Psoas muscle (tissue), 7 donors: ENCODE measurements at regions not wholly inside any gene's neighbourhood (a gene's known extent, or its start where the extent isn't known, plus 50 kb on each side); places are given as distances from the start of the nearest gene placed in this dataset.
"Not testable (repeated sequence)": the region's sequence is repeated elsewhere in the genome, so short reads cannot be mapped to it uniquely, and the experiment has no call there.

ENCODE experiments used
- ATAC-seq, 4 donors: fragments of 200-7000 bp; cut with Tn5 transposase; one replicate each; pipeline ENCODE4 v1.9.1; 2020; ENCODE audit warnings: moderate library complexity in 3 of 4, mild to moderate bottlenecking in 2 of 4
- DNase-seq, 2 donors: peaks; one replicate each; pipeline ENCODE4 v3.0.0-alpha.2; 2020
- H3K27ac ChIP-seq: fragments of 200-600 bp; one replicate; pipeline ENCODE4 v1.8.0; 2022
- H3K27me3 ChIP-seq, 3 donors: fragments of 200-600 bp in 1 of 3; one replicate each; pipeline versions ENCODE4 v1.6.1 to v1.8.0; 2013 to 2022; ENCODE audit warnings: low read length in 2 of 3, mild to moderate bottlenecking in 2 of 3, moderate library complexity in 1 of 3; ENCODE audit not compliant: insufficient read depth in 3 of 3
- H3K36me3 ChIP-seq, 2 donors: fragments of 200-600 bp in 1 of 2; one replicate each; pipeline versions ENCODE4 v1.6.1 to v1.8.0; 2013 to 2022; ENCODE audit warnings: low read depth in 1 of 2, mild to moderate bottlenecking in 1 of 2, moderate library complexity in 1 of 2; ENCODE audit not compliant: insufficient read depth in 1 of 2
- H3K4me1 ChIP-seq: fragments of 200-600 bp; one replicate; pipeline ENCODE4 v1.8.0; 2022
- H3K4me3 ChIP-seq: fragments of 200-600 bp; one replicate; pipeline ENCODE4 v1.8.0; 2022; ENCODE audit warnings: mild to moderate bottlenecking
- H3K9me3 ChIP-seq: fragments of 200-600 bp; one replicate; pipeline ENCODE4 v1.8.0; 2022
- WGBS, 3 donors: extraction: QIAGEN DNeasy Blood & Tissue Kit; methylation state at CpG; one replicate each; pipeline versions ENCODE4 v1.1.6 to v1.1.7; 2013; 5-methylcytosine and 5-hydroxymethylcytosine counted together
- intact Hi-C, 2 donors: fragments of 100-400 bp; cut with DNase I; formaldehyde crosslinking; loops; one replicate each; pipeline versions ENCODE4 v1.11.0 to v1.14.2; 2022
- TF ChIP-seq, protein P1 (sequence below): fragments of 200-600 bp; IDR thresholded peaks from one replicate; pipeline ENCODE4 v1.8.0; 2022; ENCODE audit warnings: antibody characterized with exemption
- donor health status: healthy with polysubstance abuse.
- donor health status: DM: no; HTN: no; CAD: no; lungs with moderate emphysema.
- donor health status: Bipolar disorder and iron deficiency.
- donor health status: healthy.
- donor health status: DM: yes; HTN: yes; CAD: no.
- donor health status: DM: no; HTN: no; CAD: no.
- donor health status: DM: yes; HTN: yes; CAD: no.

DNA sequence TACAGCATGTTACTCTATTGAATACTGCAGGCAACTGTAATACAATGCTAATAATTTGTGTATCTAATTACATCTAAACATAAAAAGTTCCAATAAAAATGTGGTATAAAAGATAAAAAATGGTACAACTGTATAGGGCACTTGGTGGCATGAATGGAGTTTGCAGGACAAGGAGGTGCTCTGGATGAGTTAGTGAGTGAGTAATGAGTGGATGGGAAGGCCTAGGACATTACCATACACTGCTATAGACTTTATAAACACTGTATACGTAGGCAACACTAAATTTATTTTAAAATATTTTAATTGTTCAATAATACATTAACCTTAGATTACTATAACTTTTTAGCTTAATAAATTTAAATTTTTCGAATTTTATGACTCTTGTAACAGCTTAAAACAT is 579.6 kb upstream of the MAN1A1 start:
- TF ChIP-seq, protein P1, sequence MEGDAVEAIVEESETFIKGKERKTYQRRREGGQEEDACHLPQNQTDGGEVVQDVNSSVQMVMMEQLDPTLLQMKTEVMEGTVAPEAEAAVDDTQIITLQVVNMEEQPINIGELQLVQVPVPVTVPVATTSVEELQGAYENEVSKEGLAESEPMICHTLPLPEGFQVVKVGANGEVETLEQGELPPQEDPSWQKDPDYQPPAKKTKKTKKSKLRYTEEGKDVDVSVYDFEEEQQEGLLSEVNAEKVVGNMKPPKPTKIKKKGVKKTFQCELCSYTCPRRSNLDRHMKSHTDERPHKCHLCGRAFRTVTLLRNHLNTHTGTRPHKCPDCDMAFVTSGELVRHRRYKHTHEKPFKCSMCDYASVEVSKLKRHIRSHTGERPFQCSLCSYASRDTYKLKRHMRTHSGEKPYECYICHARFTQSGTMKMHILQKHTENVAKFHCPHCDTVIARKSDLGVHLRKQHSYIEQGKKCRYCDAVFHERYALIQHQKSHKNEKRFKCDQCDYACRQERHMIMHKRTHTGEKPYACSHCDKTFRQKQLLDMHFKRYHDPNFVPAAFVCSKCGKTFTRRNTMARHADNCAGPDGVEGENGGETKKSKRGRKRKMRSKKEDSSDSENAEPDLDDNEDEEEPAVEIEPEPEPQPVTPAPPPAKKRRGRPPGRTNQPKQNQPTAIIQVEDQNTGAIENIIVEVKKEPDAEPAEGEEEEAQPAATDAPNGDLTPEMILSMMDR = no peak
- intact Hi-C loops = no loop called here
- no peaks in the 10 kb centered on the region for H3K4me1 ChIP-seq
- no peak overlapping the region for H3K27ac ChIP-seq
- no peak overlapping the region for H3K4me3 ChIP-seq
- DNase-seq (no peak), ATAC-seq (no peak)
- 50 to 62% (median 51%) methylated on average over 2 of the region's 2 CpGs for WGBS, 3 donors
- peaks cover 0 to 3% (median 0%) of the 10 kb centered on the region in 3 donors for H3K27me3 ChIP-seq
- H3K9me3 ChIP-seq = peaks cover 11% of the 10 kb centered on the region
- no peaks in the 10 kb centered on the region for H3K36me3 ChIP-seq

DNA sequence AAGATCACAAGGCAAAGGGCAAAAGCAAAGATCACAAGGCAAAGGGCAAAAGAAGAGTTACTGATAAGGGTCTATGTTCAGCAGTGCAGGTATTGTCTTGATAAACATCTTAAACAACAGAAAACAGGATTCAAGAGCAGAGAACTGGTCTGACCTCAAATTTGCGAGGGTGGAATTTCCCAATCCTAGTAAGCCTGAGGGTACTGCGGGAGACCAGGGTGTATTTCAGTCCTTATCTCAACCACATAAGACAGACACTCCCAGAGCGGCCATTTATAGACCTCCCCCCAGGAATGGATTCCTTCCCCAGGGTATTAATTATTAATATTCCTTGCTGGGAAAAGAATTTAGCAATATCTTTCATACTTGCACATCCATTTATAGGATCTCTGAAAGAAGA is 575.3 kb upstream of the MAN1A1 start:
- ATAC-seq, H3K36me3 ChIP-seq, H3K27ac ChIP-seq, H3K4me1 ChIP-seq, H3K27me3 ChIP-seq, intact Hi-C loops, H3K4me3 ChIP-seq, DNase-seq: not testable (repeated sequence)
- WGBS, 3 donors = 94 to 98% (median 95%) methylated on average over 3 of the region's 3 CpGs
- peaks cover 31% of the 10 kb centered on the region for H3K9me3 ChIP-seq

DNA sequence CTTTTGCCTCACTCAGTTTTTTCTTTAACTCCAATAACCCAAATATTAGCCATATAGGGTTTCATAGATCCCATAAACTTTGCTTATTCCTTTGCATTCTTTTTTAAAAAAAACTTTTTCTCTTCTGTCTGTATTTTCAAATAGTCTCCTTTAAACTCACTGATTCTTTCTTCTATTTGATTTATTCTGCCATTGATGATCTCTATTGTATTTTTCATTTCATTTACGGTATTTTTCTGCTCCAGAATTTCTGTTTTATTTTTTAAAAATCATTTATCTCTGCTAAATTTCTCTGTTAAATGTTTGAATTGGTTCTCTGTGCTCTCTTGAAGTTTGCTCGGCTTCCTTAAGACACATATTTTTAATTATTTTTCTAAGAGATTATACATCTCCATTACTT is 573.3 kb upstream of the MAN1A1 start:
- Histone ChIP-seq H3K4me3 (no peak overlapping the region), H3K36me3 (no peaks in the 10 kb centered on the region), H3K27ac (no peak overlapping the region), H3K9me3 (peaks cover 31% of the 10 kb centered on the region), H3K4me1 (no peaks in the 10 kb centered on the region), H3K27me3 (no peaks in the 10 kb centered on the region)
- WGBS, 3 donors = 31 to 77% (median 53%) methylated on average over 2 of the region's 2 CpGs
- TF ChIP-seq, protein P1 = no peak
- ATAC-seq = no peak
- intact Hi-C loops = no loop called here
- DNase-seq = no peak

DNA sequence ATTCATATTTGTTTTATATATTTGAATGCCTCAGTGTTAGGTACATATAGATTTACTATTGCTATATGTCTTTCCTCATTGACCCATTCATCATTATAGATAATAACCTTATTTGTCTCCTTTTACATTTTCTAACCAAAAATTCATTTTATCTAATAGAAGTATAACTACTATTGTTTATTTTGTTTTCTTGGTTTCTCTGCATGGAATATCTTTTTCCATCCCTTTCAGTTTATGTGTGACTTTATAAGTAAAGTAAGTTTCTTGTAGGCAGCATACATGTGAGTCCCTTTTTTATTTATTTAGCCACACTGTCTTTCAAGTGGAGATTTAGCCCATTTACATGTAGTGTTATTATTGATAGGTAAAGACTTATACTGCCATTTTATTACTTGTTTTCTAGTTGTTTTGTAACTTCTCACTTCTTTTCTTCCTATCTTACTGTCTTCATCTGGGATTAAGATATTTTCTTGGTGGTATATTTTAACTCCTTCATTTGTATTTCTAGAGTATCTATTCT is 572.0 kb upstream of the MAN1A1 start:
- no peak for ATAC-seq
- peaks cover 31% of the 10 kb centered on the region for H3K9me3 ChIP-seq
- H3K27ac ChIP-seq = no peak overlapping the region

DNA sequence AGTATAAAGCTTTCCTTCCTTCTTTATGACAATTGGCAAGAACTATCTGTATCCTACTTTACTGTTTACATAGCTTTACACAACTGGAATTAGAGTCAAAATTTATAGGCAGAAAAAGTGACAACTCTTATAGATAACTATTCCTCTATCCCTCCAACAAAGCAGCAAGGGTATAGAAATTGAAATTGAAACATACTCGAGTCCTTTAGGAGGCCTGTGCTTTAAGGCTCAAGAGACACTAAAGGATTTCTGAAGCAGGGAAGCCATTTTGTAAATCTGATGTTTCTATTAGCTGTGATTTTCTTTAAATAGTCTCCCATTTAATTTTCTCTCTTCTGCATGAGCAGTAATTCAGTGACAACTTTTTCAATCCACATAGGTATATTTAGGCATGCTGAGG is 567.6 kb upstream of the MAN1A1 start:
- TF ChIP-seq, protein P1 = no peak
- no peak for ATAC-seq
- Histone ChIP-seq H3K4me1 (no peaks in the 10 kb centered on the region), H3K27me3 (no peaks in the 10 kb centered on the region), H3K27ac (no peak overlapping the region), H3K36me3 (no peaks in the 10 kb centered on the region), H3K4me3 (no peak overlapping the region), H3K9me3 (peaks cover 10% of the 10 kb centered on the region)
- 63 to 86% (median 76%) methylated on average over 1 of the region's 1 CpG for WGBS, 3 donors
- no peak for DNase-seq
- intact Hi-C loops = no loop called here

More for the DNA sequence above, 572.0 kb upstream of the MAN1A1 start:
- DNase-seq = no peak
- TF ChIP-seq, protein P1 = no peak
- no peaks in the 10 kb centered on the region for H3K4me1 ChIP-seq
- no peak overlapping the region for H3K4me3 ChIP-seq
- H3K36me3 ChIP-seq = no peaks in the 10 kb centered on the region
- intact Hi-C loops = no loop called here
- no peaks in the 10 kb centered on the region for H3K27me3 ChIP-seq
